ENCODE measurements at regions not wholly inside any gene's neighbourhood (a gene's known extent, or its start where the extent isn't known, plus 50 kb on each side); places are given as distances from the start of the nearest gene placed in this dataset.

DNA sequence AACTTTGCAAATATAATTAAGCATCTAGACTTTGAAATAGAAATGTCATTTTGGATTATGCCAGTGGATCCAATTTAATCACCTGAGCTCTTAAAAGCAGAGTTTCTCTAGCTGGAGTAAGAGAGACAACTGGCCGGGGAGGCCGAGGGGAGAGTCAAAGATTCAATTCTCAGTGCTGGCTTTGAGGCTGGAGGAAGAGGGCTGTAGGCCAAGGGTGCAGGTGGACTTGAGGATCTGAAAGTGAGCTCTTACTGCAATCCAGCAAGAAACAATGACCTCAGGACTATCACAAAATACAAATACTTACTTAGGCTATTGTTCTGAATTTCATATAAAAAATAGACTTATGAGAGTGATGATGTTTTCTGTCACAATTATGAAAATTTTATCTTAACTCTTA is 814.5 kb downstream of the CBLN2 start:
- no peak overlapping the region for H3K9ac ChIP-seq (ENCODE audit: insufficient read depth, low read depth, low read length)
- CTCF ChIA-PET (ENCODE audit: low intra/inter-chr PET ratio, low total read pairs) = no interaction called here
- H3K36me3 ChIP-seq (replicated peaks in 1 of 2; ENCODE audit: control insufficient read depth in 1 of 2, insufficient read depth in 2 of 2, low read length in 2 of 2) = no peaks in the 10 kb centered on the region
- BruUV-seq (replicated peaks) = no TSS peak
- no peaks in the 10 kb centered on the region for H3K4me1 ChIP-seq (ENCODE audit: insufficient read depth, low read length)
- in situ Hi-C loops (cut with HindIII; ENCODE audit: extremely low pct_ligation_motif_present, low pct_unique_long_range_greater_than_20kb) (no loop called here), intact Hi-C loops (cut with micrococcal nuclease; ENCODE audit: unreplicated experiment) (no loop called here)
- no peak for ATAC-seq
- DNase-seq (ENCODE audit: low spot score) = no peak
- POLR2A ChIA-PET = no interaction called here
- H3K4me3 ChIP-seq (replicated peaks in 1 of 3; ENCODE audit: insufficient read depth in 1 of 3, low read depth in 2 of 3, low read length in 3 of 3) = no peak overlapping the region
- H3K27me3 ChIP-seq (ENCODE audit: control insufficient read depth in 1 of 2, insufficient read depth in 2 of 2, low read length in 2 of 2) = no peaks in the 10 kb centered on the region
- TF ChIP-seq ZNF775 (CRISPR knock-in tag; IDR thresholded peaks at IDR 0.05; ENCODE audit: borderline replicate concordance) = no peak
- no peak for TF ChIP-seq KDM5B (CRISPR knock-in tag; IDR thresholded peaks at IDR 0.05; ENCODE audit: borderline replicate concordance)
- no peak for TF ChIP-seq SRSF9 (IDR thresholded peaks at IDR 0.05; ENCODE audit: borderline replicate concordance, insufficient read depth, low read depth, low read length, poor library complexity, severe bottlenecking)
- TF ChIP-seq JUN (CRISPR knock-in tag; IDR thresholded peaks at IDR 0.05) = no peak
- no peak for TF ChIP-seq SNRNP70 (IDR thresholded peaks at IDR 0.05; ENCODE audit: low read depth, low read length)
- TF ChIP-seq THYN1 (CRISPR knock-in tag; IDR thresholded peaks at IDR 0.05; ENCODE audit: borderline replicate concordance, low read depth) = no peak
- TF ChIP-seq POLR2A (IDR thresholded peaks at IDR 0.05; ENCODE audit: insufficient read depth in 1 of 2, low read depth in 2 of 2, low read length in 2 of 2) = no peak
- no peak for TF ChIP-seq RFXAP (CRISPR knock-in tag; IDR thresholded peaks at IDR 0.05; ENCODE audit: borderline replicate concordance)
- TF ChIP-seq, protein P1, sequence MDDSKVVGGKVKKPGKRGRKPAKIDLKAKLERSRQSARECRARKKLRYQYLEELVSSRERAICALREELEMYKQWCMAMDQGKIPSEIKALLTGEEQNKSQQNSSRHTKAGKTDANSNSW (CRISPR knock-in tag; IDR thresholded peaks at IDR 0.05; ENCODE audit: borderline replicate concordance) = no peak
- no peak for TF ChIP-seq FOXC1 (CRISPR knock-in tag; IDR thresholded peaks at IDR 0.05; ENCODE audit: borderline replicate concordance)
- H2AFZ ChIP-seq (ENCODE audit: low read length) = no peak overlapping the region
- H3K4me2 ChIP-seq (ENCODE audit: low read depth, low read length) = no peak overlapping the region
- H3K27ac ChIP-seq (ENCODE audit: extremely low read length, insufficient read depth, low read length) = no peak overlapping the region
- no peaks in the 10 kb centered on the region for H4K20me1 ChIP-seq (ENCODE audit: insufficient read depth, low read length)
- FAIRE-seq = no peak
- no peaks in the 10 kb centered on the region for H3K9me3 ChIP-seq (ENCODE audit: low read length)
- no peaks in the 10 kb centered on the region for H3K79me2 ChIP-seq (ENCODE audit: insufficient read depth, low read length)
- 0% methylated on average over 2 of the region's 2 CpGs for WGBS (ENCODE audit: low lambda C conversion rate)

DNA sequence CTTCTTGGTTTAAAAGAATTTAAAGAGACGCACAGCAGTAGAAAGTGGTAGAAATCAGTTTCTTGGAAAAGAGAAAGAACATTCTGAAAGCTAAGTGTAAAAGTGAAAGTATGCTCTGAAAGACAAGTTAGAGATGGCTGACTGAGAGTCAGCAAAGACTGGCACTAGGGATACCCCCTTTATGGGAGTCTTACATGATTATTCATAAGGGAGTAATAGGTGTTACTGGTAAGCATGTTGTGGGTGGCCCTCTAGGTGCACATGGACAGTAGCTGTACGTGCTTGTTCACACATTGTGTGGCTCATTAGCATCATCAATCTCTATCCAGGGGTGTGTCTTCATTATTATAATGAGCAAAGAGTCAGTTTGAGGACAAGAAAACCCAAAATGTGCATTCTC is 816.2 kb downstream of the CBLN2 start:
- ChIA-PET CTCF (ENCODE audit: low intra/inter-chr PET ratio, low total read pairs) (no interaction called here), POLR2A (no interaction called here)
- Histone ChIP-seq H4K20me1 (ENCODE audit: insufficient read depth, low read length) (no peaks in the 10 kb centered on the region), H2AFZ (ENCODE audit: low read length) (no peak overlapping the region), H3K27ac (ENCODE audit: extremely low read length, insufficient read depth, low read length) (no peak overlapping the region), H3K27me3 (ENCODE audit: control insufficient read depth in 1 of 2, insufficient read depth in 2 of 2, low read length in 2 of 2) (no peaks in the 10 kb centered on the region), H3K9ac (ENCODE audit: insufficient read depth, low read depth, low read length) (no peak overlapping the region), H3K4me2 (ENCODE audit: low read depth, low read length) (no peak overlapping the region), H3K4me3 (replicated peaks in 1 of 3; ENCODE audit: insufficient read depth in 1 of 3, low read depth in 2 of 3, low read length in 3 of 3) (no peak overlapping the region), H3K79me2 (ENCODE audit: insufficient read depth, low read length) (no peaks in the 10 kb centered on the region), H3K4me1 (ENCODE audit: insufficient read depth, low read length) (no peaks in the 10 kb centered on the region), H3K36me3 (replicated peaks in 1 of 2; ENCODE audit: control insufficient read depth in 1 of 2, insufficient read depth in 2 of 2, low read length in 2 of 2) (no peaks in the 10 kb centered on the region), H3K9me3 (ENCODE audit: low read length) (no peaks in the 10 kb centered on the region)
- in situ Hi-C loops (cut with HindIII; ENCODE audit: extremely low pct_ligation_motif_present, low pct_unique_long_range_greater_than_20kb) = no loop called here
- WGBS (ENCODE audit: low lambda C conversion rate) = 0% methylated on average over 2 of the region's 2 CpGs
- ATAC-seq (no peak), DNase-seq (ENCODE audit: low spot score) (no peak), FAIRE-seq (no peak)
- intact Hi-C loops (cut with micrococcal nuclease; ENCODE audit: unreplicated experiment) = no loop called here
- no TSS peak for BruUV-seq (replicated peaks)
- no peak for TF ChIP-seq ZNF460 (CRISPR knock-in tag; IDR thresholded peaks at IDR 0.05; ENCODE audit: borderline replicate concordance)
- no peak for TF ChIP-seq CBX1 (IDR thresholded peaks at IDR 0.05; ENCODE audit: low read depth)
- no peak for TF ChIP-seq KLF15 (CRISPR knock-in tag; IDR thresholded peaks at IDR 0.05; ENCODE audit: borderline replicate concordance)
- TF ChIP-seq MTA1 (CRISPR knock-in tag; IDR thresholded peaks at IDR 0.05; ENCODE audit: borderline replicate concordance) = no peak
- TF ChIP-seq NR2F1 (CRISPR knock-in tag; IDR thresholded peaks at IDR 0.05) = no peak
- no peak for TF ChIP-seq CEBPG (CRISPR knock-in tag; IDR thresholded peaks at IDR 0.05)
- TF ChIP-seq RARG (CRISPR knock-in tag; IDR thresholded peaks at IDR 0.05; ENCODE audit: low read depth) = no peak
- TF ChIP-seq, protein P2, sequence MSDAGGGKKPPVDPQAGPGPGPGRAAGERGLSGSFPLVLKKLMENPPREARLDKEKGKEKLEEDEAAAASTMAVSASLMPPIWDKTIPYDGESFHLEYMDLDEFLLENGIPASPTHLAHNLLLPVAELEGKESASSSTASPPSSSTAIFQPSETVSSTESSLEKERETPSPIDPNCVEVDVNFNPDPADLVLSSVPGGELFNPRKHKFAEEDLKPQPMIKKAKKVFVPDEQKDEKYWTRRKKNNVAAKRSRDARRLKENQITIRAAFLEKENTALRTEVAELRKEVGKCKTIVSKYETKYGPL (CRISPR knock-in tag; IDR thresholded peaks at IDR 0.05) = no peak
- TF ChIP-seq FOSL1 (CRISPR knock-in tag; IDR thresholded peaks at IDR 0.05; ENCODE audit: borderline replicate concordance) = no peak
- TF ChIP-seq ZNF569 (CRISPR knock-in tag; IDR thresholded peaks at IDR 0.05; ENCODE audit: borderline replicate concordance) = no peak

Data from HepG2 (cell line).